DND-41 (cell line): ENCODE measurements at regions not wholly inside any gene's neighbourhood (a gene's known extent, or its start where the extent isn't known, plus 50 kb on each side); places are given as distances from the start of the nearest gene placed in this dataset.

Experiments
- ATAC-seq: fragments of 200-7000 bp; cut with Tn5 transposase; 3 replicates; pipeline ENCODE4 v1.9.1; 2021; ENCODE audit warnings: low read depth; ENCODE audit not compliant: insufficient read depth
- DNase-seq: peaks from one replicate; pipeline ENCODE4 v3.0.0-alpha.2; 2020
- H2AFZ ChIP-seq: 2 replicates; pipeline ENCODE4 v1.6.0; 2012; ENCODE audit warnings: low read depth, low read length
- H3K27ac ChIP-seq: 2 replicates; pipeline ENCODE4 v1.5.1; 2012; ENCODE audit warnings: low read length, inconsistent platforms
- H3K27me3 ChIP-seq: fragments of 200-600 bp; sonication (generic); 2 replicates; pipeline ENCODE4 v1.6.0; 2012; ENCODE audit warnings: low read length, mild to moderate bottlenecking, inconsistent platforms; ENCODE audit not compliant: insufficient read depth, poor library complexity
- H3K36me3 ChIP-seq: 2 replicates; pipeline ENCODE4 v1.5.1; 2012; ENCODE audit warnings: low read length, inconsistent platforms; ENCODE audit not compliant: insufficient read depth
- H3K4me1 ChIP-seq: 2 replicates; pipeline ENCODE4 v1.5.1; 2012; ENCODE audit warnings: mild to moderate bottlenecking, low read length; ENCODE audit not compliant: insufficient read depth
- H3K4me2 ChIP-seq: 2 replicates; pipeline ENCODE4 v1.6.0; 2012; ENCODE audit warnings: mild to moderate bottlenecking, moderate library complexity, low read length, inconsistent platforms; ENCODE audit not compliant: insufficient read depth
- H3K4me3 ChIP-seq, 2 experiments: fragments of 200-600 bp in 1 of 2; shearing (Covaris generic) in 1 of 2; 2 replicates each; pipeline ENCODE4 v1.5.1; 2012 to 2016; ENCODE audit warnings: inconsistent platforms in 2 of 2, low read length in 2 of 2, mild to moderate bottlenecking in 2 of 2, low read depth in 1 of 2, moderate library complexity in 1 of 2
- H3K79me2 ChIP-seq: 2 replicates; pipeline ENCODE4 v1.6.0; 2012; ENCODE audit warnings: low read length, inconsistent platforms; ENCODE audit not compliant: insufficient read depth
- H3K9ac ChIP-seq: 2 replicates; pipeline ENCODE4 v1.6.0; 2012; ENCODE audit warnings: low read depth, mild to moderate bottlenecking, inconsistent platforms, low read length, moderate library complexity
- H3K9me3 ChIP-seq: 2 replicates; pipeline ENCODE4 v1.5.1; 2012; ENCODE audit warnings: low read length, moderate library complexity, mild to moderate bottlenecking, inconsistent platforms; ENCODE audit not compliant: insufficient read depth, severe bottlenecking
- H4K20me1 ChIP-seq: 2 replicates; pipeline ENCODE4 v1.6.0; 2012; ENCODE audit warnings: low read length; ENCODE audit not compliant: insufficient read depth
- EZH2 ChIP-seq: IDR thresholded peaks from 3 replicates; pipeline ENCODE4 v1.6.1; 2012; ENCODE audit warnings: borderline replicate concordance, low read depth, mild to moderate bottlenecking, moderate library complexity, low read length, inconsistent platforms; ENCODE audit not compliant: severe bottlenecking
- TF ChIP-seq, protein P1 (sequence below): IDR thresholded peaks from 2 replicates; pipeline ENCODE4 v1.5.1; 2012; ENCODE audit warnings: borderline replicate concordance, low read length, moderate library complexity, mild to moderate bottlenecking; ENCODE audit not compliant: poor library complexity, severe bottlenecking; ENCODE audit errors: extremely low read depth

DNA sequence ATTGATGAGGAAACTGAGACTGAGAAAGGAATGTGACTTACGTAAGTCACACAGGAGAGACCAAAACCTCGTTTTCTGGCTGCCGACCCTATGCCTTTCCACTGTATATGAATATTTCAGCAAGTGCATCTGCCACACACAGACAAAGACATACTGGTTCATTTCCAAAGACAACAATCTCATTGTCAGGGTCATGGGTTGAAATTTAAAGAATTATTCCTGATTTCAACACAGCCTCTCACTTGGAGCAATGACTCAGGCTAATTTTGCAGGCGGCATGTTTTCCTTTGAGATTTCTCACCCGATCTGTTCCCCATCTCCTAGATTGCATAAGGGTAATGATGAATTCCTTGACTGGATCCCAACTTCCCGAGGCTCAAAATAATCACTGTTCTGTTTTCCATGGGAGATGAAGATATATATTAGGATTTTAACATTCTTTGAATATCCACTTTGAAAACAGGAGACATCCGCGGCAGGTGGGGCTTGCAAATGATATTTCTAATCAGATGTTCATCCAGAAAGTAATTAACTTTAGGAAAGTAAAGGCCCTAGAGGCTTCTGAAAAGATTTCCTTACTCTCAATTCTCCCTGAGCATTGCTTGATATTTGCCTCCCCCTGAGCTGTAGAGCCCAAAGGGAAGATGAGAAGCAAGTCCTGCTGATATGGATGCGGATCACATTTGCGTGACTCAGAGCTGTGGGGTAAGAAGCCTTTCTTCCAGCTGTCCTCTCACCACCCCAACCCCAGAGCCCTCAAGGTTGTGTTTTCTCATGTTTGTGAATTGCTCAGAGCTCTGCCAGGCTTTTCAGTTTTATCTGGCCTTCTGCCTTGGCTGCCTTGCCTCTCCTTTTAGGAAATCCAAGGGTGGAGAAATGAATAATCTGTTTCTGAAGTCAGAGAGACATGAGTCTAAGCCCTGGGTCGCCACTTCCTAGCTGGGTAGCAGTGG is 361.1 kb upstream of the BOD1L1 start:
- no peak for DNase-seq
- H3K79me2 ChIP-seq = no peaks in the 10 kb centered on the region
- H2AFZ ChIP-seq = no peak overlapping the region
- TF ChIP-seq, protein P1, sequence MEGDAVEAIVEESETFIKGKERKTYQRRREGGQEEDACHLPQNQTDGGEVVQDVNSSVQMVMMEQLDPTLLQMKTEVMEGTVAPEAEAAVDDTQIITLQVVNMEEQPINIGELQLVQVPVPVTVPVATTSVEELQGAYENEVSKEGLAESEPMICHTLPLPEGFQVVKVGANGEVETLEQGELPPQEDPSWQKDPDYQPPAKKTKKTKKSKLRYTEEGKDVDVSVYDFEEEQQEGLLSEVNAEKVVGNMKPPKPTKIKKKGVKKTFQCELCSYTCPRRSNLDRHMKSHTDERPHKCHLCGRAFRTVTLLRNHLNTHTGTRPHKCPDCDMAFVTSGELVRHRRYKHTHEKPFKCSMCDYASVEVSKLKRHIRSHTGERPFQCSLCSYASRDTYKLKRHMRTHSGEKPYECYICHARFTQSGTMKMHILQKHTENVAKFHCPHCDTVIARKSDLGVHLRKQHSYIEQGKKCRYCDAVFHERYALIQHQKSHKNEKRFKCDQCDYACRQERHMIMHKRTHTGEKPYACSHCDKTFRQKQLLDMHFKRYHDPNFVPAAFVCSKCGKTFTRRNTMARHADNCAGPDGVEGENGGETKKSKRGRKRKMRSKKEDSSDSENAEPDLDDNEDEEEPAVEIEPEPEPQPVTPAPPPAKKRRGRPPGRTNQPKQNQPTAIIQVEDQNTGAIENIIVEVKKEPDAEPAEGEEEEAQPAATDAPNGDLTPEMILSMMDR = no peak
- no peak for TF ChIP-seq EZH2
- no peak overlapping the region for H3K4me3 ChIP-seq
- no peaks in the 10 kb centered on the region for H4K20me1 ChIP-seq
- no peak for ATAC-seq
- no peaks in the 10 kb centered on the region for H3K36me3 ChIP-seq
- H3K27ac ChIP-seq = no peak overlapping the region
- H3K9me3 ChIP-seq = no peaks in the 10 kb centered on the region
- H3K4me2 ChIP-seq = no peak overlapping the region
- H3K27me3 ChIP-seq = no peaks in the 10 kb centered on the region
- H3K4me1 ChIP-seq = no peaks in the 10 kb centered on the region
- H3K9ac ChIP-seq = no peak overlapping the region

GRCh38 chr4:13989501-13989900 is 362.0 kb upstream of the BOD1L1 start:
- H3K9ac ChIP-seq = no peak overlapping the region
- no peak overlapping the region for H3K4me2 ChIP-seq
- no peaks in the 10 kb centered on the region for H3K27me3 ChIP-seq
- H2AFZ ChIP-seq = no peak overlapping the region
- H3K9me3 ChIP-seq = no peaks in the 10 kb centered on the region
- no peaks in the 10 kb centered on the region for H4K20me1 ChIP-seq
- H3K36me3 ChIP-seq = no peaks in the 10 kb centered on the region
- no peak for DNase-seq
- H3K79me2 ChIP-seq = no peaks in the 10 kb centered on the region
- H3K4me1 ChIP-seq = no peaks in the 10 kb centered on the region
- ATAC-seq = no peak
- no peak overlapping the region for H3K27ac ChIP-seq
- TF ChIP-seq EZH2 = no peak
- TF ChIP-seq, protein P1 = no peak
- H3K4me3 ChIP-seq = no peak overlapping the region

- H3K4me2 ChIP-seq = no peak overlapping the region
- DNase-seq (no peak), ATAC-seq (no peak)
- no peaks in the 10 kb centered on the region for H3K9me3 ChIP-seq
- no peaks in the 10 kb centered on the region for H3K4me1 ChIP-seq
- no peaks in the 10 kb centered on the region for H4K20me1 ChIP-seq
- TF ChIP-seq EZH2 = no peak
- TF ChIP-seq, protein P1 = no peak
- H3K4me3 ChIP-seq = no peak overlapping the region
- no peaks in the 10 kb centered on the region for H3K27me3 ChIP-seq
- H2AFZ ChIP-seq = no peak overlapping the region
- H3K9ac ChIP-seq = no peak overlapping the region
- H3K79me2 ChIP-seq = no peaks in the 10 kb centered on the region
- no peaks in the 10 kb centered on the region for H3K36me3 ChIP-seq
- no peak overlapping the region for H3K27ac ChIP-seq
Measured at GRCh38 chr4:13990596-13991589, 363.4 kb upstream of the BOD1L1 start.
